Astrocyte (in vitro differentiated cells and primary cell): ENCODE measurements at regions not wholly inside any gene's neighbourhood (a gene's known extent, or its start where the extent isn't known, plus 50 kb on each side); places are given as distances from the start of the nearest gene placed in this dataset.

Experiments
- DNase-seq: peaks from one replicate; pipeline ENCODE4 v3.0.0-alpha.2; 2010; ENCODE audit warnings: low read depth
- FAIRE-seq: peaks from 2 replicates; lab custom pipeline; 2011; peaks lifted over from hg19 to GRCh38; lab: Jason Lieb, UNC
- H2AFZ ChIP-seq: 2 replicates; pipeline ENCODE4 v1.6.0; 2012; ENCODE audit warnings: low read depth, low read length, inconsistent platforms
- H3K27ac ChIP-seq: 2 replicates; pipeline ENCODE4 v1.5.1; 2011; ENCODE audit warnings: low read depth, low read length, inconsistent platforms
- H3K27me3 ChIP-seq: 2 replicates; pipeline ENCODE4 v1.6.0; 2011; ENCODE audit warnings: low read length, inconsistent platforms; ENCODE audit not compliant: insufficient read depth
- H3K36me3 ChIP-seq: 2 replicates; pipeline ENCODE4 v1.5.1; 2011; ENCODE audit warnings: low read length, inconsistent platforms; ENCODE audit not compliant: insufficient read depth
- H3K4me1 ChIP-seq: 2 replicates; pipeline ENCODE4 v1.5.1; 2011; ENCODE audit warnings: low read length, inconsistent platforms; ENCODE audit not compliant: insufficient read depth
- H3K4me2 ChIP-seq: 2 replicates; pipeline ENCODE4 v1.6.0; 2012; ENCODE audit warnings: low read length, inconsistent platforms
- H3K4me3 ChIP-seq: 2 replicates; pipeline ENCODE4 v1.5.1; 2011; ENCODE audit warnings: low read depth, mild to moderate bottlenecking, low read length, inconsistent platforms; ENCODE audit not compliant: insufficient read depth
- H3K79me2 ChIP-seq: 2 replicates; pipeline ENCODE4 v1.6.0; 2012; ENCODE audit warnings: mild to moderate bottlenecking, low read length, inconsistent platforms; ENCODE audit not compliant: insufficient read depth
- H3K9ac ChIP-seq: 2 replicates; pipeline ENCODE4 v1.6.0; 2012; ENCODE audit warnings: mild to moderate bottlenecking, low read length, inconsistent platforms
- H3K9me3 ChIP-seq: 2 replicates; pipeline ENCODE4 v1.5.1; 2012; ENCODE audit warnings: low read depth, mild to moderate bottlenecking, low read length, inconsistent platforms; ENCODE audit not compliant: insufficient read depth
- H4K20me1 ChIP-seq: 2 replicates; pipeline ENCODE4 v1.6.0; 2012; ENCODE audit warnings: low read length, inconsistent platforms; ENCODE audit not compliant: insufficient read depth
- H3K27ac Mint-ChIP-seq: one replicate; pipeline ENCODE4 v1.8.0; 2021; ENCODE audit warnings: mild to moderate bottlenecking, mixed read lengths; ENCODE audit not compliant: unreplicated experiment
- H3K27me3 Mint-ChIP-seq: one replicate; pipeline ENCODE4 v1.8.0; 2021; ENCODE audit warnings: low read depth, mixed read lengths; ENCODE audit not compliant: unreplicated experiment
- H3K36me3 Mint-ChIP-seq: one replicate; pipeline ENCODE4 v1.8.0; 2021; ENCODE audit warnings: low read depth, mixed read lengths; ENCODE audit not compliant: unreplicated experiment
- H3K4me1 Mint-ChIP-seq: one replicate; pipeline ENCODE4 v1.8.0; 2021; ENCODE audit warnings: low read depth, mixed read lengths; ENCODE audit not compliant: unreplicated experiment
- H3K4me3 Mint-ChIP-seq: one replicate; pipeline ENCODE4 v1.8.0; 2021; ENCODE audit warnings: mild to moderate bottlenecking, moderate library complexity, mixed read lengths; ENCODE audit not compliant: unreplicated experiment
- H3K9me3 Mint-ChIP-seq: one replicate; pipeline ENCODE4 v1.8.0; 2021; ENCODE audit warnings: mild to moderate bottlenecking, mixed read lengths; ENCODE audit not compliant: unreplicated experiment
- CTCF ChIP-seq: IDR thresholded peaks from 2 replicates; pipeline ENCODE4 v1.5.1; 2011; ENCODE audit warnings: low read depth, mild to moderate bottlenecking, inconsistent platforms, low read length, moderate library complexity; ENCODE audit not compliant: insufficient read depth
- EZH2 ChIP-seq: IDR thresholded peaks from 2 replicates; pipeline ENCODE4 v1.6.1; 2012; ENCODE audit warnings: mild to moderate bottlenecking, low read length, inconsistent platforms; ENCODE audit not compliant: insufficient read depth

- no peak overlapping the region for H3K4me3 Mint-ChIP-seq
- H2AFZ ChIP-seq, result no peak overlapping the region
- H3K4me3 ChIP-seq, result no peak overlapping the region
- no peaks in the 10 kb centered on the region for H3K4me1 ChIP-seq
- peaks cover 25% of the 10 kb centered on the region for H3K9me3 Mint-ChIP-seq
- H4K20me1 ChIP-seq, result no peaks in the 10 kb centered on the region
- TF ChIP-seq EZH2, result no peak
- no peak for TF ChIP-seq CTCF
- H3K27ac Mint-ChIP-seq, result no peak overlapping the region
- no peak overlapping the region for H3K4me2 ChIP-seq
- peaks cover 17% of the 10 kb centered on the region for H3K9me3 ChIP-seq
- H3K36me3 ChIP-seq, result no peaks in the 10 kb centered on the region
- H3K9ac ChIP-seq, result no peak overlapping the region
- H3K27ac ChIP-seq, result no peak overlapping the region
- H3K27me3 ChIP-seq, result no peaks in the 10 kb centered on the region
- H3K27me3 Mint-ChIP-seq, result peaks cover 12% of the 10 kb centered on the region
- H3K4me1 Mint-ChIP-seq, result no peaks in the 10 kb centered on the region
- no peaks in the 10 kb centered on the region for H3K36me3 Mint-ChIP-seq
- no peaks in the 10 kb centered on the region for H3K79me2 ChIP-seq
- DNase-seq, result no peak
- no peak for FAIRE-seq
Measured at GRCh38 chr1:5643360-5644107, 348.7 kb downstream of the NPHP4 start.

GRCh38 chr1:5640845-5641244 is 351.4 kb downstream of the NPHP4 start:
- Histone ChIP-seq H3K4me3 (no peak overlapping the region), H3K9me3 (peaks cover 5% of the 10 kb centered on the region), H2AFZ (no peak overlapping the region), H3K79me2 (no peaks in the 10 kb centered on the region), H3K36me3 (no peaks in the 10 kb centered on the region), H3K4me2 (no peak overlapping the region), H3K27ac (no peak overlapping the region), H3K27me3 (no peaks in the 10 kb centered on the region), H3K4me1 (no peaks in the 10 kb centered on the region), H4K20me1 (no peaks in the 10 kb centered on the region), H3K9ac (no peak overlapping the region)
- FAIRE-seq, result no peak
- H3K4me3 Mint-ChIP-seq, result no peak overlapping the region
- H3K27me3 Mint-ChIP-seq, result peaks cover 20% of the 10 kb centered on the region
- H3K9me3 Mint-ChIP-seq, result peaks cover 10% of the 10 kb centered on the region
- TF ChIP-seq CTCF, result no peak
- no peak for TF ChIP-seq EZH2
- no peaks in the 10 kb centered on the region for H3K36me3 Mint-ChIP-seq
- no peaks in the 10 kb centered on the region for H3K4me1 Mint-ChIP-seq
- H3K27ac Mint-ChIP-seq, result no peak overlapping the region
- DNase-seq, result no peak

- Mint-ChIP-seq H3K27ac (no peak overlapping the region), H3K9me3 (peaks cover 4% of the 10 kb centered on the region), H3K36me3 (no peaks in the 10 kb centered on the region), H3K27me3 (peaks cover 20% of the 10 kb centered on the region), H3K4me1 (no peaks in the 10 kb centered on the region), H3K4me3 (no peak overlapping the region)
- Histone ChIP-seq H3K4me1 (no peaks in the 10 kb centered on the region), H3K79me2 (no peaks in the 10 kb centered on the region), H2AFZ (no peak overlapping the region), H3K36me3 (no peaks in the 10 kb centered on the region), H3K27ac (no peak overlapping the region), H3K9ac (no peak overlapping the region), H3K27me3 (no peaks in the 10 kb centered on the region), H3K4me2 (no peak overlapping the region), H3K4me3 (no peak overlapping the region), H4K20me1 (no peaks in the 10 kb centered on the region), H3K9me3 (peaks cover 4% of the 10 kb centered on the region)
- TF ChIP-seq CTCF, result no peak
- no peak for TF ChIP-seq EZH2
- DNase-seq (no peak), FAIRE-seq (no peak)
Measured at GRCh38 chr1:5639106-5639722, 353.0 kb downstream of the NPHP4 start.
